ENCODE measurements at regions not wholly inside any gene's neighbourhood (a gene's known extent, or its start where the extent isn't known, plus 50 kb on each side); places are given as distances from the start of the nearest gene placed in this dataset.
"Not testable (repeated sequence)": the region's sequence is repeated elsewhere in the genome, so short reads cannot be mapped to it uniquely, and the experiment has no call there.

GRCh38 chr12:41988715-41989114 is 156.0 kb downstream of the GXYLT1 start:
- in situ Hi-C loops (cut with HindIII; ENCODE audit: low pct_unique_long_range_greater_than_20kb, low sequenced_read_pairs): no loop called here
- no peak for DNase-seq (ENCODE audit: low read depth)

DNA sequence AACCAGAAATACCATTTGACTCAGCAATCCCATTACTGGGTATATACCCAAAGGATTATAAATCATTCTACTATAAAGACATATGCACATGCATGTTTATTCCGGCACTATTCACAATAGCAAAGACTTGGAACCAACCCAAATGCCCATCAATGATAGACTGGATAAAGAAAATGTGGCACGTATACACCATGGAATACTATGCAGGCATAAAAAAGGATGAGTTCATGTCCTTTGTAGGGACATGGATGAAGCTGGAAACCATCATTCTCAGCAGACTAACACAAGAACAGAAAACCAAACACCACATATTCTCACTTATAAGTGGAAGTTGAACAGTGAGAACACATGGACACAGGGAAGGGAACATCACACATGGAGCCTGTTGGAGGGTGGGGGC is 158.2 kb downstream of the GXYLT1 start:
- in situ Hi-C loops (cut with HindIII; ENCODE audit: low pct_unique_long_range_greater_than_20kb, low sequenced_read_pairs); DNase-seq (ENCODE audit: low read depth): not testable (repeated sequence)

GRCh38 chr12:41983856-41984255 is 160.8 kb downstream of the GXYLT1 start:
- in situ Hi-C loops (cut with HindIII; ENCODE audit: low pct_unique_long_range_greater_than_20kb, low sequenced_read_pairs): no loop called here

GRCh38 chr12:41983394-41983793 is 161.3 kb downstream of the GXYLT1 start:
- DNase-seq (ENCODE audit: low read depth): no peak
- in situ Hi-C loops (cut with HindIII; ENCODE audit: low pct_unique_long_range_greater_than_20kb, low sequenced_read_pairs): no loop called here

More at GRCh38 chr12:41983856-41984255, 160.8 kb downstream of the GXYLT1 start:
- no peak for DNase-seq (ENCODE audit: low read depth)

- in situ Hi-C loops (cut with HindIII; ENCODE audit: low pct_unique_long_range_greater_than_20kb, low sequenced_read_pairs): no loop called here
- peak; percentile 61 for DNase-seq (ENCODE audit: low read depth)
Measured at GRCh38 chr12:41981758-41982157, 162.9 kb downstream of the GXYLT1 start.

- in situ Hi-C loops (cut with HindIII; ENCODE audit: low pct_unique_long_range_greater_than_20kb, low sequenced_read_pairs): no loop called here
- no peak for DNase-seq (ENCODE audit: low read depth)
Measured at GRCh38 chr12:41981013-41981412, 163.7 kb downstream of the GXYLT1 start.

- in situ Hi-C loops (cut with HindIII; ENCODE audit: low pct_unique_long_range_greater_than_20kb, low sequenced_read_pairs): no loop called here
- no peak for DNase-seq (ENCODE audit: low read depth)
Measured at GRCh38 chr12:41980390-41980789, 164.3 kb downstream of the GXYLT1 start.

DNA sequence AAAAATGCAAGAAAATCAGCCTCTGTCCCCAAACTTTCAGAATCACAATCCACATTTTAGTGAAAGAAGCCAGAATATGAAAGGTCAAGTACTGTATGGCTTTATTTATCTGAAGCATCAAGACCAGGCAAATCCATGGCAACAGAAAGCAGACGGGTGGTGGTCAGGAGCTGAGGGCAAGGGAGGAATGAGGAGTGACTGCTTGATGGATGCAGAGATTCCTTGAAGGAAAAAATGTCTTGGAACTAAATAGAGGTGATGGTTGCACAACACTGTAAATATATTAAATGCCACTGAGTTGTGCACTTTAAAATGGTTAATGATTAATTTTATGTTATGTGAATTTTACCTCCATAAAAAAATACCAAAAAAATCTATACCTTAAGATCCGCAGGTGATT is 165.1 kb downstream of the GXYLT1 start:
- in situ Hi-C loops (cut with HindIII; ENCODE audit: low pct_unique_long_range_greater_than_20kb, low sequenced_read_pairs): no loop called here
- DNase-seq (ENCODE audit: low read depth): peak; percentile 51

GRCh38 chr12:41972598-41972997 is 172.1 kb downstream of the GXYLT1 start:
- DNase-seq (ENCODE audit: low read depth): no peak
- in situ Hi-C loops (cut with HindIII; ENCODE audit: low pct_unique_long_range_greater_than_20kb, low sequenced_read_pairs): no loop called here

- DNase-seq (ENCODE audit: low read depth): no peak
- in situ Hi-C loops (cut with HindIII; ENCODE audit: low pct_unique_long_range_greater_than_20kb, low sequenced_read_pairs): no loop called here
Measured at GRCh38 chr12:41972196-41972595, 172.5 kb downstream of the GXYLT1 start.

GRCh38 chr12:41970744-41971143 is 173.9 kb downstream of the GXYLT1 start:
- in situ Hi-C loops (cut with HindIII; ENCODE audit: low pct_unique_long_range_greater_than_20kb, low sequenced_read_pairs): no loop called here
- no peak for DNase-seq (ENCODE audit: low read depth)

- DNase-seq (ENCODE audit: low read depth): no peak
- in situ Hi-C loops (cut with HindIII; ENCODE audit: low pct_unique_long_range_greater_than_20kb, low sequenced_read_pairs): no loop called here
Measured at GRCh38 chr12:41968599-41968998, 176.1 kb downstream of the GXYLT1 start.

- DNase-seq (ENCODE audit: low read depth): peak; percentile 95
- in situ Hi-C loops (cut with HindIII; ENCODE audit: low pct_unique_long_range_greater_than_20kb, low sequenced_read_pairs): no loop called here
Measured at GRCh38 chr12:41967668-41968500, 176.8 kb downstream of the GXYLT1 start.

- DNase-seq (ENCODE audit: low read depth): no peak
- in situ Hi-C loops (cut with HindIII; ENCODE audit: low pct_unique_long_range_greater_than_20kb, low sequenced_read_pairs): no loop called here
Measured at GRCh38 chr12:41966916-41967315, 177.8 kb downstream of the GXYLT1 start.

- DNase-seq (ENCODE audit: low read depth): no peak
- in situ Hi-C loops (cut with HindIII; ENCODE audit: low pct_unique_long_range_greater_than_20kb, low sequenced_read_pairs): no loop called here
Measured at GRCh38 chr12:41966001-41966400, 178.7 kb downstream of the GXYLT1 start.

GRCh38 chr12:41963398-41963797 is 181.3 kb downstream of the GXYLT1 start:
- DNase-seq (ENCODE audit: low read depth): no peak
- in situ Hi-C loops (cut with HindIII; ENCODE audit: low pct_unique_long_range_greater_than_20kb, low sequenced_read_pairs): no loop called here

GRCh38 chr12:41962171-41962572 is 182.5 kb downstream of the GXYLT1 start:
- DNase-seq (ENCODE audit: low read depth): no peak
- in situ Hi-C loops (cut with HindIII; ENCODE audit: low pct_unique_long_range_greater_than_20kb, low sequenced_read_pairs): no loop called here

GRCh38 chr12:41959271-41959670 is 185.4 kb downstream of the GXYLT1 start:
- in situ Hi-C loops (cut with HindIII; ENCODE audit: low pct_unique_long_range_greater_than_20kb, low sequenced_read_pairs): no loop called here
- no peak for DNase-seq (ENCODE audit: low read depth)

DNA sequence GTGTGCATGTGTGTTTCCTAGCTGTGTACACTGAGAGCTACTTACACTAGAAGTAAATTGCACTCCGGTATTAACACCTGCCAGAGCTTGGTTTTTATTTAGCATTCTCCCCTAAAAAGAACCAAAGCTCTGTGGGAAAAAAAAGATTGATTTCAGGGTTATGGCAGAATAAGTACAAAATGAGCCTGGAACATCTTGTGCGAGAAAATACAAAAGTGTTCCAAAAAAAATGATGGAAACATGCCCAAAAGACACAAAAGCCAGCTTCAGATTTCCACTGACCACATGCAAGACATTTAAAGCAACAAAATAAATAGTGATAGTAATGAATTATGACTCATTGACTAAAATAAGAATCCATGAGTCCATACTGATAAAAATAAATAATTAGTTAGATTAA is 188.3 kb downstream of the GXYLT1 start:
- in situ Hi-C loops (cut with HindIII; ENCODE audit: low pct_unique_long_range_greater_than_20kb, low sequenced_read_pairs): no loop called here
- no peak for DNase-seq (ENCODE audit: low read depth)

GRCh38 chr12:41950455-41950854 is 194.2 kb downstream of the GXYLT1 start:
- no peak for DNase-seq (ENCODE audit: low read depth)
- in situ Hi-C loops (cut with HindIII; ENCODE audit: low pct_unique_long_range_greater_than_20kb, low sequenced_read_pairs): no loop called here
